ENCODE measurements at regions not wholly inside any gene's neighbourhood (a gene's known extent, or its start where the extent isn't known, plus 50 kb on each side); places are given as distances from the start of the nearest gene placed in this dataset.

- H3K9ac ChIP-seq (ENCODE audit: low read length in 3 of 3): no peak overlapping the region
- no peaks in the 10 kb centered on the region for H3K27me3 ChIP-seq (ENCODE audit: control insufficient read depth, insufficient read depth, low read length)
- H3K9me3 ChIP-seq (ENCODE audit: control insufficient read depth in 2 of 3, insufficient read depth in 1 of 3, low read length in 3 of 3): no peaks in the 10 kb centered on the region
- intact Hi-C loops (cut with DNase I): no loop called here
- no peak for TF ChIP-seq CTCF (IDR thresholded peaks at IDR 0.05; ENCODE audit: borderline replicate concordance, extremely low read depth, insufficient read depth)
- no peak for FAIRE-seq
- H3K4me3 ChIP-seq (ENCODE audit: low read length in 3 of 3): no peak overlapping the region
- H3K36me3 ChIP-seq (ENCODE audit: control insufficient read depth in 2 of 3, insufficient read depth in 3 of 3, low read length in 3 of 3): no peaks in the 10 kb centered on the region
- no peak overlapping the region for H3K27ac ChIP-seq (ENCODE audit: low read depth in 2 of 2, low read length in 2 of 2)
- H3K4me1 ChIP-seq (ENCODE audit: control insufficient read depth in 2 of 3, insufficient read depth in 2 of 3, low read depth in 1 of 3, low read length in 3 of 3): no peaks in the 10 kb centered on the region
- no peak for DNase-seq
These were observed 55.9 kb upstream of the SEMA3A start for GRCh38 chr7:84250452-84250851.

- Histone ChIP-seq H3K9ac (ENCODE audit: low read length in 3 of 3) (no peak overlapping the region), H3K4me3 (ENCODE audit: low read length in 3 of 3) (no peak overlapping the region), H3K4me1 (ENCODE audit: control insufficient read depth in 2 of 3, insufficient read depth in 2 of 3, low read depth in 1 of 3, low read length in 3 of 3) (no peaks in the 10 kb centered on the region), H3K9me3 (ENCODE audit: control insufficient read depth in 2 of 3, insufficient read depth in 1 of 3, low read length in 3 of 3) (no peaks in the 10 kb centered on the region), H3K27me3 (ENCODE audit: control insufficient read depth, insufficient read depth, low read length) (no peaks in the 10 kb centered on the region), H3K36me3 (ENCODE audit: control insufficient read depth in 2 of 3, insufficient read depth in 3 of 3, low read length in 3 of 3) (no peaks in the 10 kb centered on the region), H3K27ac (ENCODE audit: low read depth in 2 of 2, low read length in 2 of 2) (no peak overlapping the region)
- no peak for TF ChIP-seq CTCF (IDR thresholded peaks at IDR 0.05; ENCODE audit: borderline replicate concordance, extremely low read depth, insufficient read depth)
- FAIRE-seq: no peak
- DNase-seq: no peak
- intact Hi-C loops (cut with DNase I): no loop called here
These were observed 55.1 kb upstream of the SEMA3A start for GRCh38 chr7:84249656-84250055.

- H3K27me3 ChIP-seq (ENCODE audit: control insufficient read depth, insufficient read depth, low read length): no peaks in the 10 kb centered on the region
- no peak overlapping the region for H3K9ac ChIP-seq (ENCODE audit: low read length in 3 of 3)
- H3K36me3 ChIP-seq (ENCODE audit: control insufficient read depth in 2 of 3, insufficient read depth in 3 of 3, low read length in 3 of 3): no peaks in the 10 kb centered on the region
- no peaks in the 10 kb centered on the region for H3K9me3 ChIP-seq (ENCODE audit: control insufficient read depth in 2 of 3, insufficient read depth in 1 of 3, low read length in 3 of 3)
- no peak for TF ChIP-seq CTCF (IDR thresholded peaks at IDR 0.05; ENCODE audit: borderline replicate concordance, extremely low read depth, insufficient read depth)
- intact Hi-C loops (cut with DNase I): no loop called here
- H3K4me1 ChIP-seq (ENCODE audit: control insufficient read depth in 2 of 3, insufficient read depth in 2 of 3, low read depth in 1 of 3, low read length in 3 of 3): no peaks in the 10 kb centered on the region
- no peak overlapping the region for H3K4me3 ChIP-seq (ENCODE audit: low read length in 3 of 3)
- H3K27ac ChIP-seq (ENCODE audit: low read depth in 2 of 2, low read length in 2 of 2): no peak overlapping the region
- DNase-seq (no peak), FAIRE-seq (no peak)
These were observed 54.3 kb upstream of the SEMA3A start for GRCh38 chr7:84248843-84249242.

- DNase-seq: no peak
- Histone ChIP-seq H3K36me3 (ENCODE audit: control insufficient read depth in 2 of 3, insufficient read depth in 3 of 3, low read length in 3 of 3) (no peaks in the 10 kb centered on the region), H3K9ac (ENCODE audit: low read length in 3 of 3) (no peak overlapping the region), H3K9me3 (ENCODE audit: control insufficient read depth in 2 of 3, insufficient read depth in 1 of 3, low read length in 3 of 3) (no peaks in the 10 kb centered on the region), H3K27me3 (ENCODE audit: control insufficient read depth, insufficient read depth, low read length) (no peaks in the 10 kb centered on the region), H3K4me1 (ENCODE audit: control insufficient read depth in 2 of 3, insufficient read depth in 2 of 3, low read depth in 1 of 3, low read length in 3 of 3) (no peaks in the 10 kb centered on the region), H3K4me3 (ENCODE audit: low read length in 3 of 3) (no peak overlapping the region), H3K27ac (ENCODE audit: low read depth in 2 of 2, low read length in 2 of 2) (no peak overlapping the region)
- intact Hi-C loops (cut with DNase I): no loop called here
- FAIRE-seq: no peak
- no peak for TF ChIP-seq CTCF (IDR thresholded peaks at IDR 0.05; ENCODE audit: borderline replicate concordance, extremely low read depth, insufficient read depth)
These were observed 53.7 kb upstream of the SEMA3A start for GRCh38 chr7:84248267-84248666.

Data from kidney (tissue), 13 donors.